ENCODE measurements at regions not wholly inside any gene's neighbourhood (a gene's known extent, or its start where the extent isn't known, plus 50 kb on each side); places are given as distances from the start of the nearest gene placed in this dataset.

DNA sequence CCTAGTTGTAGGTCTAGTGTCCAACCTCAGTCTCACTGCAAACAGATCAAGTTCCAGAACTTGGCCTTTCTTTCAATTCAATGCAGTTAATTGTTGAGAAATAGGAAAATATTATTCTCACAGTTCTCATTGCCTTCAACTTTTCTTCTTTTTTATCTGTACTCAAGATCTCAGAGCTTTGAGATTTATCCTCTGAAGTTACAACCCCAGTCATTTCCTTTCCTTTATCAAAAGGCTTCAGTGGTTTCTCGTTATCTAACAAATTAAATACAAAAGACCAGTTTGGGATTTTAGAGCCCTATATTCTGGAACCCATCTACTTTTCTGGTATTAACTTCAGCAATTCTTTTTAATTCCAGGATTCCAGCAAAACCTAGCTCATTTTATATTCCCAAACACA lies 130.2 kb downstream of the TMA16 start:
- no peak for DNase-seq
- no peaks in the 10 kb centered on the region for H3K79me2 ChIP-seq (ENCODE audit: low read length)
- H3K36me3 ChIP-seq (replicated peaks; ENCODE audit: insufficient read depth, low read length) = no peaks in the 10 kb centered on the region
- no peaks in the 10 kb centered on the region for H3K4me1 ChIP-seq (ENCODE audit: low read length)
- H3K27me3 ChIP-seq (replicated peaks; ENCODE audit: insufficient read depth, low read length) = no peaks in the 10 kb centered on the region
- no peaks in the 10 kb centered on the region for H4K20me1 ChIP-seq (ENCODE audit: insufficient read depth, low read length)
- H3K9me3 ChIP-seq (replicated peaks; ENCODE audit: insufficient read depth, low read length) = no peaks in the 10 kb centered on the region
- H3K9ac ChIP-seq (ENCODE audit: low read length) = no peak overlapping the region
- no peak overlapping the region for H3K27ac ChIP-seq (ENCODE audit: low read length)
- no peak overlapping the region for H2AFZ ChIP-seq (ENCODE audit: low read length)
- no peaks in the 10 kb centered on the region for H3F3A ChIP-seq (ENCODE audit: insufficient read depth, low read length)
- no peak for TF ChIP-seq EZH2phosphoT487 (IDR thresholded peaks at IDR 0.05; ENCODE audit: low read length)
- no peak for TF ChIP-seq EZH2 (optimal IDR thresholded peaks at IDR 0.05; ENCODE audit: low read depth, low read length)
- no peak for TF ChIP-seq CTCF (IDR thresholded peaks at IDR 0.05; ENCODE audit: low read length)
- H3K4me3 ChIP-seq (ENCODE audit: low read length) = no peak overlapping the region
- H3K9me2 ChIP-seq (replicated peaks; ENCODE audit: insufficient read depth, low read length) = no peaks in the 10 kb centered on the region
- no peak overlapping the region for H3K4me2 ChIP-seq (ENCODE audit: low read depth, low read length)

GRCh38 chr4:163631288-163631687 lies 136.8 kb downstream of the TMA16 start:
- Histone ChIP-seq H3K9me3 (replicated peaks; ENCODE audit: insufficient read depth, low read length) (no peaks in the 10 kb centered on the region), H3K36me3 (replicated peaks; ENCODE audit: insufficient read depth, low read length) (no peaks in the 10 kb centered on the region), H3K27ac (ENCODE audit: low read length) (no peak overlapping the region), H3K9me2 (replicated peaks; ENCODE audit: insufficient read depth, low read length) (no peaks in the 10 kb centered on the region), H2AFZ (ENCODE audit: low read length) (no peak overlapping the region), H3K4me2 (ENCODE audit: low read depth, low read length) (no peak overlapping the region), H3K4me3 (ENCODE audit: low read length) (no peak overlapping the region), H3K27me3 (replicated peaks; ENCODE audit: insufficient read depth, low read length) (no peaks in the 10 kb centered on the region), H4K20me1 (ENCODE audit: insufficient read depth, low read length) (no peaks in the 10 kb centered on the region), H3K9ac (ENCODE audit: low read length) (no peak overlapping the region), H3K4me1 (ENCODE audit: low read length) (no peaks in the 10 kb centered on the region), H3K79me2 (ENCODE audit: low read length) (no peaks in the 10 kb centered on the region), H3F3A (ENCODE audit: insufficient read depth, low read length) (no peaks in the 10 kb centered on the region)
- no peak for DNase-seq
- TF ChIP-seq EZH2phosphoT487 (IDR thresholded peaks at IDR 0.05; ENCODE audit: low read length) (no peak), EZH2 (optimal IDR thresholded peaks at IDR 0.05; ENCODE audit: low read depth, low read length) (no peak), CTCF (IDR thresholded peaks at IDR 0.05; ENCODE audit: low read length) (no peak)

GRCh38 chr4:163638909-163639308 lies 144.4 kb downstream of the TMA16 start:
- no peak overlapping the region for H2AFZ ChIP-seq (ENCODE audit: low read length)
- no peak overlapping the region for H3K4me2 ChIP-seq (ENCODE audit: low read depth, low read length)
- H3K9me3 ChIP-seq (replicated peaks; ENCODE audit: insufficient read depth, low read length) = no peaks in the 10 kb centered on the region
- TF ChIP-seq CTCF (IDR thresholded peaks at IDR 0.05; ENCODE audit: low read length) = no peak
- TF ChIP-seq EZH2 (optimal IDR thresholded peaks at IDR 0.05; ENCODE audit: low read depth, low read length) = no peak
- TF ChIP-seq EZH2phosphoT487 (IDR thresholded peaks at IDR 0.05; ENCODE audit: low read length) = no peak
- no peaks in the 10 kb centered on the region for H3K9me2 ChIP-seq (replicated peaks; ENCODE audit: insufficient read depth, low read length)
- H4K20me1 ChIP-seq (ENCODE audit: insufficient read depth, low read length) = no peaks in the 10 kb centered on the region
- no peaks in the 10 kb centered on the region for H3F3A ChIP-seq (ENCODE audit: insufficient read depth, low read length)
- no peaks in the 10 kb centered on the region for H3K36me3 ChIP-seq (replicated peaks; ENCODE audit: insufficient read depth, low read length)
- H3K79me2 ChIP-seq (ENCODE audit: low read length) = no peaks in the 10 kb centered on the region
- H3K27me3 ChIP-seq (replicated peaks; ENCODE audit: insufficient read depth, low read length) = no peaks in the 10 kb centered on the region
- H3K27ac ChIP-seq (ENCODE audit: low read length) = no peak overlapping the region
- no peak overlapping the region for H3K9ac ChIP-seq (ENCODE audit: low read length)
- DNase-seq = no peak
- H3K4me1 ChIP-seq (ENCODE audit: low read length) = no peaks in the 10 kb centered on the region
- no peak overlapping the region for H3K4me3 ChIP-seq (ENCODE audit: low read length)
